Epithelial cell of proximal tubule (primary cell): ENCODE measurements at regions not wholly inside any gene's neighbourhood (a gene's known extent, or its start where the extent isn't known, plus 50 kb on each side); places are given as distances from the start of the nearest gene placed in this dataset.
"Not testable (repeated sequence)": the region's sequence is repeated elsewhere in the genome, so short reads cannot be mapped to it uniquely, and the experiment has no call there.

Experiments used
- DNase-seq: peaks from one replicate; pipeline ENCODE4 v3.0.0-alpha.2; 2011; ENCODE audit warnings: low read depth
- H3K4me3 ChIP-seq: 2 replicates; pipeline ENCODE4 v1.5.1; 2011; ENCODE audit warnings: low read depth, mild to moderate bottlenecking, low read length
- CTCF ChIP-seq: conservative IDR thresholded peaks from 2 replicates; pipeline ENCODE4 v1.5.1; 2012; ENCODE audit warnings: low read depth, mild to moderate bottlenecking, low read length

- TF ChIP-seq CTCF: no peak
- DNase-seq: no peak
- no peak overlapping the region for H3K4me3 ChIP-seq
Observed at GRCh38 chr2:84224121-84224520, 235.0 kb downstream of the SUCLG1 start.

- no peak overlapping the region for H3K4me3 ChIP-seq
- DNase-seq: no peak
- no peak for TF ChIP-seq CTCF
Observed at GRCh38 chr2:84223191-84223590, 235.9 kb downstream of the SUCLG1 start.

- not testable (repeated sequence) for DNase-seq, H3K4me3 ChIP-seq
Observed at GRCh38 chr2:84221102-84221501, 238.0 kb downstream of the SUCLG1 start.

GRCh38 chr2:84217456-84217855 is 241.6 kb downstream of the SUCLG1 start:
- no peak overlapping the region for H3K4me3 ChIP-seq
- no peak for DNase-seq
- TF ChIP-seq CTCF: no peak

- no peak overlapping the region for H3K4me3 ChIP-seq
- no peak for TF ChIP-seq CTCF
- DNase-seq: no peak
Observed at GRCh38 chr2:84214455-84214854, 244.6 kb downstream of the SUCLG1 start.

GRCh38 chr2:84212611-84213314 is 246.3 kb downstream of the SUCLG1 start:
- no peak for DNase-seq
- no peak for TF ChIP-seq CTCF

GRCh38 chr2:84209941-84210340 is 249.1 kb downstream of the SUCLG1 start:
- no peak for TF ChIP-seq CTCF
- DNase-seq: no peak
- H3K4me3 ChIP-seq: no peak overlapping the region

More at GRCh38 chr2:84212611-84213314, 246.3 kb downstream of the SUCLG1 start:
- no peak overlapping the region for H3K4me3 ChIP-seq
